Epidermal melanocyte (primary cell): ENCODE measurements at regions not wholly inside any gene's neighbourhood (a gene's known extent, or its start where the extent isn't known, plus 50 kb on each side); places are given as distances from the start of the nearest gene placed in this dataset.
"Not testable (repeated sequence)": the region's sequence is repeated elsewhere in the genome, so short reads cannot be mapped to it uniquely, and the experiment has no call there.

ENCODE experiments used
- DNase-seq: peaks from one replicate; pipeline ENCODE4 v3.0.0; 2011; ENCODE audit warnings: low spot score; ENCODE audit not compliant: insufficient read length

GRCh38 chr9:87370049-87370685 lies 127.5 kb upstream of the DAPK1 start:
- no peak for DNase-seq

GRCh38 chr9:87371795-87372355 lies 125.8 kb upstream of the DAPK1 start:
- no peak for DNase-seq

GRCh38 chr9:87372356-87372851 lies 125.3 kb upstream of the DAPK1 start:
- no peak for DNase-seq

GRCh38 chr9:87374023-87374919 lies 123.4 kb upstream of the DAPK1 start:
- not testable (repeated sequence) for DNase-seq

- peak; percentile 52 for DNase-seq
These were observed 122.1 kb upstream of the DAPK1 start for GRCh38 chr9:87375397-87376073.

- DNase-seq: no peak
These were observed 119.0 kb upstream of the DAPK1 start for GRCh38 chr9:87378676-87379075.

GRCh38 chr9:87379300-87379699 lies 118.4 kb upstream of the DAPK1 start:
- no peak for DNase-seq

GRCh38 chr9:87381050-87381711 lies 116.5 kb upstream of the DAPK1 start:
- no peak for DNase-seq

- no peak for DNase-seq
These were observed 115.9 kb upstream of the DAPK1 start for GRCh38 chr9:87381746-87382145.

- DNase-seq: no peak
These were observed 114.8 kb upstream of the DAPK1 start for GRCh38 chr9:87382900-87383299.

GRCh38 chr9:87383344-87384150 lies 114.1 kb upstream of the DAPK1 start:
- no peak for DNase-seq

- no peak for DNase-seq
These were observed 111.1 kb upstream of the DAPK1 start for GRCh38 chr9:87386490-87387025.

- DNase-seq: no peak
These were observed 110.2 kb upstream of the DAPK1 start for GRCh38 chr9:87387351-87388011.

GRCh38 chr9:87388708-87389107 lies 109.0 kb upstream of the DAPK1 start:
- not testable (repeated sequence) for DNase-seq

- DNase-seq: no peak
These were observed 107.7 kb upstream of the DAPK1 start for GRCh38 chr9:87389936-87390335.

GRCh38 chr9:87390361-87390760 lies 107.3 kb upstream of the DAPK1 start:
- no peak for DNase-seq

- peak; percentile 64 for DNase-seq
These were observed 105.6 kb upstream of the DAPK1 start for GRCh38 chr9:87392086-87392485.

GRCh38 chr9:87393706-87394230 lies 103.9 kb upstream of the DAPK1 start:
- DNase-seq: no peak

GRCh38 chr9:87395804-87396479 lies 101.7 kb upstream of the DAPK1 start:
- DNase-seq: no peak
